ENCODE measurements at regions not wholly inside any gene's neighbourhood (a gene's known extent, or its start where the extent isn't known, plus 50 kb on each side); places are given as distances from the start of the nearest gene placed in this dataset.

DNA sequence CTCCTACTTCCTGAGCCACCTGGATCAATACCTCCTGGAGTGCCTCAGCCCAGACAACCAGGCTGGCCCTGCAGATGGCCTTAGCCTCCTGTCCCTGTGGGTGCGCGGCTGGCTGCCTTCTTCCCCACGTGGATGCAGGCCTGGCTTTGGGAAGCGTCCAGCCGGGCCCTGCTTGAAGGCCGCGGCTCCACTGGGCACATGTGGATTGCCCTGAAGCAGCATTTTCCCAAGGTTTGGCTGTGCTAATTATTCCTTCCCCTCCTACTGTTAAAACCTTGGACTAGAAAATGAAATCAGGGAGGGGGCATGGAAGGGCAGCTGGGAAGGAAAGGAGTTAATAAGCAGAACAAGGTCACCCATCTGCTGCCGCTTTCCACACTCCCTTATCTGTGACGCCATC, 143.0 kb upstream of the GATA6 start (continued):
- no peak for TF ChIP-seq BRCA1 (IDR thresholded peaks at IDR 0.05; ENCODE audit: low read depth, low read length)
- no peak for TF ChIP-seq CHD4 (IDR thresholded peaks at IDR 0.05)
- no peak for TF ChIP-seq SMARCA5 (IDR thresholded peaks at IDR 0.05)
- TF ChIP-seq ESRRA (IDR thresholded peaks at IDR 0.05; ENCODE audit: low read length), result no peak
- no peak for TF ChIP-seq SUPT20H (IDR thresholded peaks at IDR 0.05; ENCODE audit: borderline replicate concordance, control insufficient read depth, low read depth, low read length)

DNA sequence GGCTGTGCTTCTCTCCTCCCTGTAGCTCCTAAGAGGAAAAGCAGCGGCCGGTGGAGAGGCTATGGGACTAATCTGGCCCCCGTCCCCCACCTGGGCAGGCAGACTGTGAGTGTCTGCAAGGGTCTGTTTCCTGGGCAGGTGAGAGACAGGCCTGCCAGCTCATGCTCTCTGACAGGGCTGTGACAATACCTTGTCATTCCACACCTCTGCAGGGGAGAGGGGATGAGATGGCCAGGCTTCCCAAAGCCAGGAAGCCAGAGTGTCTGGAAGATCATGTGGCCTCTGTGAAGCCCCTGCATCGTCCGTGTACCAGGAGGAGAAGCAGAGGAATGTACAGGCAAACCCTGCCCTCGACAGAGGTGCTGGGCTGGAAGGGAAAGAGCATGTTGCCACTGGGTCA, 142.5 kb upstream of the GATA6 start:
- Histone ChIP-seq H3K4me2 (ENCODE audit: control insufficient read depth, insufficient read depth) (no peak overlapping the region), H3K27ac (ENCODE audit: control insufficient read depth, insufficient read depth) (no peak overlapping the region), H3K4me3 (no peak overlapping the region), H3K4me1 (ENCODE audit: control insufficient read depth, insufficient read depth, low read length) (no peaks in the 10 kb centered on the region), H3K36me3 (ENCODE audit: control insufficient read depth in 2 of 2, insufficient read depth in 2 of 2, low read length in 1 of 2) (no peaks in the 10 kb centered on the region), H3K27me3 (replicated peaks in 1 of 2; ENCODE audit: control insufficient read depth in 2 of 2, insufficient read depth in 2 of 2, low read length in 1 of 2) (no peaks in the 10 kb centered on the region; a peak in 1 of 4 replicates), H3K9me3 (replicated peaks; ENCODE audit: control insufficient read depth, insufficient read depth, low read length) (no peaks in the 10 kb centered on the region), H3K79me2 (ENCODE audit: control insufficient read depth, insufficient read depth, low read length) (no peaks in the 10 kb centered on the region), H2AFZ (ENCODE audit: control insufficient read depth, low read depth, low read length) (no peak overlapping the region), H3K9ac (ENCODE audit: control insufficient read depth, insufficient read depth, low read length) (no peak overlapping the region), H4K20me1 (ENCODE audit: control insufficient read depth, insufficient read depth) (no peaks in the 10 kb centered on the region)
- ChIA-PET RAD21 (ENCODE audit: unreplicated experiment) (no interaction called here), SMC1A (ENCODE audit: uncharacterized antibody, unreplicated experiment) (no interaction called here), CTCF (no interaction called here), POLR2A (no interaction called here)
- TF ChIP-seq TCF12 (IDR thresholded peaks at IDR 0.05; ENCODE audit: low read depth, low read length) (no peak), ETV6 (conservative IDR thresholded peaks at IDR 0.05 in 1 of 2, IDR thresholded peaks at IDR 0.05 in 1 of 2; ENCODE audit: borderline replicate concordance in 1 of 2, low read depth in 1 of 2) (no peak), PAX8 (IDR thresholded peaks at IDR 0.05) (no peak), HDGF (IDR thresholded peaks at IDR 0.05) (no peak), RUNX3 (IDR thresholded peaks at IDR 0.05; ENCODE audit: low read length) (no peak), NR2F1 (conservative IDR thresholded peaks at IDR 0.05) (no peak), RAD21 (IDR thresholded peaks at IDR 0.05; ENCODE audit: insufficient read depth, low read depth, low read length) (no peak), ZSCAN29 (IDR thresholded peaks at IDR 0.05) (no peak), CBX3 (IDR thresholded peaks at IDR 0.05; ENCODE audit: borderline replicate concordance, low read depth) (no peak)
- in situ Hi-C loops (cut with MboI) (no loop called here), intact Hi-C loops (cut with micrococcal nuclease; ENCODE audit: unreplicated experiment) (no loop called here)
- BruUV-seq (replicated peaks), result no TSS peak
- DNase-seq (ENCODE audit: low read depth, low spot score) (no peak), ATAC-seq (no peak), FAIRE-seq (no peak)
- WGBS (ENCODE audit: insufficient coverage, insufficient replicate concordance, low lambda C conversion rate, missing lambda C conversion rate), result 34% methylated on average over 6 of the region's 6 CpGs
